ENCODE measurements at regions not wholly inside any gene's neighbourhood (a gene's known extent, or its start where the extent isn't known, plus 50 kb on each side); places are given as distances from the start of the nearest gene placed in this dataset.

DNA sequence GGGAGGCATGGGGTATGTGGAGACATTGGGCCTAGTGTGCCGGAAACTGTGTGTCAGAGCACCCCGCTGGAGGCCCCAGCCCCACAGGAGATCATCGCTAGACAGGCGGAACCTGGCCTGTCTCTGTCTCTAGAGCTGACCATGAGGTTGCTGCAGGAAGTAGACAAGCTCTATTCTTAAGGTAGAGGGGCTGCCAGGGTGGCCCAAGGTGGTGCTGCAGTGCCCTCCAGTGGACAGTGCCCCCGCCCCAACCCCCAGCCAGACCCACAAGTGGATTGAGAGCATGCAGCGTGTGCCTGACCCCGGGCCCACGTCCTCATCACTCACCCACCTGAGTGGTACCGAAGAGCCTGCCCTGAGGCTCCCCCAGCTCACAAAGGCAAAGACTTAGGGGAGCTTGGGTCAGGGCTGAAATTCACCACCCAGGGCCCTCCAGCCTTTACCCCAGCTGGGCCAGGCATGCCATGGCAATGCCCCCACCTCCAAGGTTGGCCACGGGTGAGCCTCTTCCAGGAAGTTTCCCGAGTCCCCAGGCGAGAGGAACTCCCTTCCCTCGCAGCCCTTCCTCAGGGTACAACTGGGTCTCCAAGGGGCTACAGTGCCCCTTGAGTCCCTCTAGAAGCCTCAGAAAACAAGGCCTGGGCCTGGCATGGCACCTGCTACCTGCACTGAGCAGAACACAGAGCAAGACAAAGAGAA, 155.0 kb downstream of the TTC32 start:
- Histone ChIP-seq H3K36me3 (ENCODE audit: control insufficient read depth in 4 of 4, insufficient read depth in 4 of 4, low read length in 3 of 4) (no peaks in the 10 kb centered on the region), H3K4me1 (ENCODE audit: control extremely low read depth in 1 of 4, control insufficient read depth in 4 of 4, insufficient read depth in 4 of 4, low read length in 3 of 4) (no peaks in the 10 kb centered on the region), H3K9me3 (ENCODE audit: control extremely low read depth in 1 of 5, control insufficient read depth in 4 of 5, insufficient read depth in 2 of 5, low read depth in 1 of 5, low read length in 4 of 5) (no peaks in the 10 kb centered on the region), H3K27ac (ENCODE audit: insufficient read depth in 1 of 2, low read depth in 1 of 2, low read length in 2 of 2, poor library complexity in 1 of 2, severe bottlenecking in 2 of 2) (no peak overlapping the region), H3K4me3 (ENCODE audit: control insufficient read depth in 1 of 7, extremely low read depth in 1 of 7, insufficient read depth in 4 of 7, low read depth in 2 of 7, low read length in 6 of 7) (no peak overlapping the region), H3K27me3 (replicated peaks in 2 of 5; ENCODE audit: control insufficient read depth in 4 of 5, insufficient read depth in 5 of 5, low read length in 4 of 5) (peaks cover 0 to 7% (median 0%) of the 10 kb centered on the region in 5 experiments)
- WGBS (ENCODE audit: insufficient coverage) = 89% methylated on average over 13 of the region's 13 CpGs
- ChIA-PET CTCF (no interaction called here), POLR2A (no interaction called here)
- DNase-seq = peak in 2 of 3 donors; percentile 1 to 10

DNA sequence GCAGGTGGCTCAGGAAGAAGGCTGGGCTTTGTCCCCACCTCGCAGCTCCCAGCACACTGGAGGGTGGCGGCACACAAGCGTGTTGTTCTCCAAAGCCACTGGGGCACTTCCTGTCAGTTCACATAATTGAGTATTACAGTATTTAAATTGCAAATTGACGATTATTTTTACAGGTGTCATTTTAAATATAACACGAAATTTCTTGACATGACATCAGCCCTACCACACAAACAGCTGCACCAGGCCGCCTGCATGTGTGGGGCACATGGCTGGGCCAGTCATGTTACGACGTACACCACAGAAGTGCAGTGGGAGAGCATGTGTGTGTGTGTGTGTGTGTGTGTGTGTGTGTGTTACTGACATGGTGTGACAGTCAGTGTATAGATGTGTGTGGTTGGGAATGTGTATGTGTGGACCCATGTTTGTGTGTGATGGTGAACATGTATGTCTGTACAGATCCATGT, 155.6 kb downstream of the TTC32 start:
- Histone ChIP-seq H3K9me3 (ENCODE audit: control extremely low read depth in 1 of 5, control insufficient read depth in 4 of 5, insufficient read depth in 2 of 5, low read depth in 1 of 5, low read length in 4 of 5) (peaks cover 0 to 1% (median 0%) of the 10 kb centered on the region in 5 experiments), H3K27me3 (replicated peaks in 2 of 5; ENCODE audit: control insufficient read depth in 4 of 5, insufficient read depth in 5 of 5, low read length in 4 of 5) (peaks cover 0 to 3% (median 0%) of the 10 kb centered on the region in 5 experiments), H3K27ac (ENCODE audit: insufficient read depth in 1 of 2, low read depth in 1 of 2, low read length in 2 of 2, poor library complexity in 1 of 2, severe bottlenecking in 2 of 2) (no peak overlapping the region), H3K4me1 (ENCODE audit: control extremely low read depth in 1 of 4, control insufficient read depth in 4 of 4, insufficient read depth in 4 of 4, low read length in 3 of 4) (no peaks in the 10 kb centered on the region), H3K36me3 (ENCODE audit: control insufficient read depth in 4 of 4, insufficient read depth in 4 of 4, low read length in 3 of 4) (no peaks in the 10 kb centered on the region), H3K4me3 (ENCODE audit: control insufficient read depth in 1 of 7, extremely low read depth in 1 of 7, insufficient read depth in 4 of 7, low read depth in 2 of 7, low read length in 6 of 7) (no peak overlapping the region)
- ChIA-PET CTCF (no interaction called here), POLR2A (no interaction called here)
- WGBS (ENCODE audit: insufficient coverage) = 92% methylated on average over 4 of the region's 8 CpGs
- no peak for DNase-seq

DNA sequence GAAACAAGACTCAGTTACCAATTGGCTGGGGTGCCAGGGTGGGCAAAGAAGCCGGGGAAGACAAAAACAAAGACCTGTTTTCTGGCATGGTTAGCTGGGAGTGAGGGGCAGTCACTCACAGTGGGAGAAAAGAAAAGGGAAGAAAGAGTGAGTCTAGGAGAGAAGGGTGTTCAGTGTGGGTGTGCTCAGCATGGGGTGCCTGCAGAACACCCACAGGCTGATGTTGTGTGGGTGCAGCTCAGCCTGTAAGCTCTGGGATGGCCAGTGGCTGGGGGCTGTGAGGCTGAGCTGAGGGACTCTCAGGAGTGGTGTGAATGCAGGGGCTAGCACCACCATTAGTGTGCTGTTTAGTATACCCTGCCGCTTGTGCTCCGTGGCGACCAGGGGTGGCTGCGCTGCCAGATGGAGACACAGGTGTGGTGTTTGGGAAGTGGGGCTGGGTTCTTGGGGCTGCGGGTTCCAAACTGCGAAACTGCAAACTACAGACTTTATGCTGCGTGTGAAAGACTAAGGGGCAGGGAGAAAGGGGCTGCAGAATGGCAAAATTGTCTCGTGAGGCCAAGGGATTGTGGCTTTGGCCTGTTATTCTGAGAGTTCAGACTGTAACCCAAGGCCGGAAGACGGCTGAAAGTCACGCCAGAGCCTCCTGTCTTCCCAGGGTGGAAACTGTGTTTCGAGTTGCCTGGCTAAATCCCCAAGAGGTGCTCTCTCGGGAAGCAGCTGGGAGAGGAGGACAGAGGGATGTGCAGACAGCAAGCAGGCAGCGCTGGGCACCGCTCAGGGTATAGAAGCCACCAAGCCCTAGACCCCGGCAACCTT, 156.3 kb downstream of the TTC32 start:
- WGBS (ENCODE audit: insufficient coverage) = 94% methylated on average over 16 of the region's 17 CpGs
- no peak for DNase-seq
- no peak overlapping the region for H3K27ac ChIP-seq (ENCODE audit: insufficient read depth in 1 of 2, low read depth in 1 of 2, low read length in 2 of 2, poor library complexity in 1 of 2, severe bottlenecking in 2 of 2)
- POLR2A ChIA-PET = no interaction called here
- peaks cover 0 to 2% (median 0%) of the 10 kb centered on the region in 5 experiments for H3K9me3 ChIP-seq (ENCODE audit: control extremely low read depth in 1 of 5, control insufficient read depth in 4 of 5, insufficient read depth in 2 of 5, low read depth in 1 of 5, low read length in 4 of 5)
- H3K36me3 ChIP-seq (ENCODE audit: control insufficient read depth in 4 of 4, insufficient read depth in 4 of 4, low read length in 3 of 4) = no peaks in the 10 kb centered on the region
- H3K27me3 ChIP-seq (replicated peaks in 2 of 5; ENCODE audit: control insufficient read depth in 4 of 5, insufficient read depth in 5 of 5, low read length in 4 of 5) = peaks cover 0 to 2% (median 0%) of the 10 kb centered on the region in 5 experiments
- no peak overlapping the region for H3K4me3 ChIP-seq (ENCODE audit: control insufficient read depth in 1 of 7, extremely low read depth in 1 of 7, insufficient read depth in 4 of 7, low read depth in 2 of 7, low read length in 6 of 7)
- CTCF ChIA-PET = no interaction called here
- no peaks in the 10 kb centered on the region for H3K4me1 ChIP-seq (ENCODE audit: control extremely low read depth in 1 of 4, control insufficient read depth in 4 of 4, insufficient read depth in 4 of 4, low read length in 3 of 4)

DNA sequence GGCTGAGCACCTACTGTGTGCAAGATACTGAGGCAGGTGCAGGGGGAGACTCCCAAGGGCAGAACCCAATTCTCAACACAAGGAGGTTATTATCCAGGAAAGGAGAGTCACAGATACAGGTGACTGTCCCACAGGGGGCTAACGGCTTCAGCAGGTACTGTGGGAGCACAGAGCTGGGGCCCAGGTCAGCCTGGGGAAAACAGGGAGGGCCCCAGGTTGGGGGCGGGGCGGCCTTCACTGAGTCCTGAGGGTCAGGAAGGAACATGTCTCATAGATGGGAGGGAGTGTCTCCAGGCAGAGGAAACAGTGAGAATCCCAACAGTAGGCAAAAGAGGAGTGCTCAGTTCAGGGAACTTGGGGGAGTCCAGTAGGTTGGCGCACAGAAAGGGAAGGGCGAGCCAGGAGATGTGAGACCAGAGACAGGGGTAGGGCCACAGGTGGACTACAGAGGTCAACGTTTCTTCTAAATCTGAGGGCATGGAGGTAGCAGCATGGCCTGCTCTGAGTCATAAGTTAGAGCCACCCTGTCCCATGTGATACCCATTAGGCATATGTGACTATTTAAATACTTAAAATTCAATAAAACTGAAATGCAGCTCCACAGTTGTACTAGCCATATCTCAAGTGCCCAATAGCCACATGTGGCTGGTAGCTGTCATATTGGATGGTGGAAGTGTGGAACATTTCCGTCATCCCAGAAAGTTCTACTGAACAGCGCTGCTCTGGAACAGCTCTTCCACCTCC, 157.2 kb downstream of the TTC32 start:
- H3K27me3 ChIP-seq (replicated peaks in 2 of 5; ENCODE audit: control insufficient read depth in 4 of 5, insufficient read depth in 5 of 5, low read length in 4 of 5) = no peaks in the 10 kb centered on the region
- no peak overlapping the region for H3K4me3 ChIP-seq (ENCODE audit: control insufficient read depth in 1 of 7, extremely low read depth in 1 of 7, insufficient read depth in 4 of 7, low read depth in 2 of 7, low read length in 6 of 7)
- no peaks in the 10 kb centered on the region for H3K4me1 ChIP-seq (ENCODE audit: control extremely low read depth in 1 of 4, control insufficient read depth in 4 of 4, insufficient read depth in 4 of 4, low read length in 3 of 4)
- peaks cover 0 to 2% (median 0%) of the 10 kb centered on the region in 5 experiments for H3K9me3 ChIP-seq (ENCODE audit: control extremely low read depth in 1 of 5, control insufficient read depth in 4 of 5, insufficient read depth in 2 of 5, low read depth in 1 of 5, low read length in 4 of 5)
- no peak for DNase-seq
- CTCF ChIA-PET = no interaction called here
- no peaks in the 10 kb centered on the region for H3K36me3 ChIP-seq (ENCODE audit: control insufficient read depth in 4 of 4, insufficient read depth in 4 of 4, low read length in 3 of 4)
- no peak overlapping the region for H3K27ac ChIP-seq (ENCODE audit: insufficient read depth in 1 of 2, low read depth in 1 of 2, low read length in 2 of 2, poor library complexity in 1 of 2, severe bottlenecking in 2 of 2)
- POLR2A ChIA-PET = no interaction called here
- WGBS (ENCODE audit: insufficient coverage) = 97% methylated on average over 7 of the region's 8 CpGs

DNA sequence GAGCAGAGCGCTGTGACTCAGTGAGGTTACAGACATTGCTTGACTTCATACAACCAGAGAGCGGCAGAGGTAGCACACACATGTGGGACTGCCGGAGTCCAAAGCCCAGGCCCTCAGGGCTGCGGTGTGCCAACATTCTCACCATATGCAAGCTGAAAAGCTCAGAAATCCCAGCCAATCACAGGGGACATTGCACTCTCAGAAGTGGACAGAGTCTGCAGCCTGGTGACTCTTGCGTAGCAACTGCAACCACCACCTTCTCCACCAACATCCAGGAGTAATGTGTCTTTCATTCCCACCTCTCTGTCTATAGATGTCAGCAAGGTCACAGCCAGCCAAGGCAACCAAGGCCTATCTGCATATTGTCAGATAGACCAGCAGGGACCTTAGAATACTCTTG, 158.1 kb downstream of the TTC32 start:
- CTCF ChIA-PET = no interaction called here
- H3K36me3 ChIP-seq (ENCODE audit: control insufficient read depth in 4 of 4, insufficient read depth in 4 of 4, low read length in 3 of 4) = no peaks in the 10 kb centered on the region
- H3K27ac ChIP-seq (ENCODE audit: insufficient read depth in 1 of 2, low read depth in 1 of 2, low read length in 2 of 2, poor library complexity in 1 of 2, severe bottlenecking in 2 of 2) = no peak overlapping the region
- H3K27me3 ChIP-seq (replicated peaks in 2 of 5; ENCODE audit: control insufficient read depth in 4 of 5, insufficient read depth in 5 of 5, low read length in 4 of 5) = no peaks in the 10 kb centered on the region
- H3K4me1 ChIP-seq (ENCODE audit: control extremely low read depth in 1 of 4, control insufficient read depth in 4 of 4, insufficient read depth in 4 of 4, low read length in 3 of 4) = no peaks in the 10 kb centered on the region
- no peak for DNase-seq
- no peak overlapping the region for H3K4me3 ChIP-seq (ENCODE audit: control insufficient read depth in 1 of 7, extremely low read depth in 1 of 7, insufficient read depth in 4 of 7, low read depth in 2 of 7, low read length in 6 of 7)
- POLR2A ChIA-PET = no interaction called here
- 91% methylated on average over 4 of the region's 5 CpGs for WGBS (ENCODE audit: insufficient coverage)
- H3K9me3 ChIP-seq (ENCODE audit: control extremely low read depth in 1 of 5, control insufficient read depth in 4 of 5, insufficient read depth in 2 of 5, low read depth in 1 of 5, low read length in 4 of 5) = peaks cover 0 to 2% (median 0%) of the 10 kb centered on the region in 5 experiments

DNA sequence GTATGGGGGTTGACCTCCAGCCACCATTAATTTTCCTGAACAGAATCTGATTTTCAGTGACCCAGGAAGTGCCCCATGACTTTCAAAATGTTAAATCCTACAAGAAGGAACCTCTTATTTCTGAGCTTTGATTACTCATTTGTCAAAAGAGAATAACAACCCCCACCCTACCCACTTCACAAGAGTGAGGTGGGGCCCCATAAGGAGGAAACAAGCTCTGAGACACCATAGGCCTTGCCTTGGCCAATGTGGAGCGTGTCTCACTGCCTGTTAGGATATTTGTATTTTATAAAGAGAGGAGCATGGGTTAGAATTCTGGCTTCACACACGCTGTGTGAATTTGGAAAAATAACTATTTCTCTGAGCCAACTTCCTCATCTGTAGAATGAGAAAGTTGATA, 158.9 kb downstream of the TTC32 start:
- no peaks in the 10 kb centered on the region for H3K4me1 ChIP-seq (ENCODE audit: control extremely low read depth in 1 of 4, control insufficient read depth in 4 of 4, insufficient read depth in 4 of 4, low read length in 3 of 4)
- CTCF ChIA-PET = no interaction called here

DNA sequence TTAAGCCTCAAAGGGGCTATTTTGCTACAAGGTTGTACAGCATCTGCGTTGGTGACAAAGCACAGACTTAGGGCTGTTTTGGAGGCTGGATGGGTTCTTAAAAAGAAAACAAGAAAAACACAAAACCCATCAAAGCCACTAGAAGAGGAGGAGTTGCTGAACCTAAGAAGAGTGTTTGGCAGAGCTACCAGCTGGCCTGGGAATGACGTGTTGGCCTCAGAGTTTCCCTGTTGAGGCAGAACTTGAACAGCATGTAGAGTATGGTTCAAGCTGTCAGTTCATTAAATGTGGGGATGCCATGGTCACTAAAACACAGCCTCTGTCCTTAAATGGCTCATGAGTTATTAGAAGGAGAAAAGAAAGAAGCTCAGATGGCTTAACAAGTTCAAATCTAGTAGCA, 162.5 kb downstream of the TTC32 start:
- CTCF ChIA-PET = no interaction called here
- DNase-seq = no peak
- 90% methylated on average over 2 of the region's 2 CpGs for WGBS (ENCODE audit: insufficient coverage)
- Histone ChIP-seq H3K27ac (ENCODE audit: insufficient read depth in 1 of 2, low read depth in 1 of 2, low read length in 2 of 2, poor library complexity in 1 of 2, severe bottlenecking in 2 of 2) (no peak overlapping the region), H3K9me3 (ENCODE audit: control extremely low read depth in 1 of 5, control insufficient read depth in 4 of 5, insufficient read depth in 2 of 5, low read depth in 1 of 5, low read length in 4 of 5) (peaks cover 0 to 2% (median 0%) of the 10 kb centered on the region in 5 experiments), H3K36me3 (ENCODE audit: control insufficient read depth in 4 of 4, insufficient read depth in 4 of 4, low read length in 3 of 4) (no peaks in the 10 kb centered on the region), H3K27me3 (replicated peaks in 2 of 5; ENCODE audit: control insufficient read depth in 4 of 5, insufficient read depth in 5 of 5, low read length in 4 of 5) (no peaks in the 10 kb centered on the region), H3K4me1 (ENCODE audit: control extremely low read depth in 1 of 4, control insufficient read depth in 4 of 4, insufficient read depth in 4 of 4, low read length in 3 of 4) (no peaks in the 10 kb centered on the region), H3K4me3 (ENCODE audit: control insufficient read depth in 1 of 7, extremely low read depth in 1 of 7, insufficient read depth in 4 of 7, low read depth in 2 of 7, low read length in 6 of 7) (no peak overlapping the region)
- POLR2A ChIA-PET = no interaction called here

More for the DNA sequence above, 158.9 kb downstream of the TTC32 start:
- Histone ChIP-seq H3K4me3 (ENCODE audit: control insufficient read depth in 1 of 7, extremely low read depth in 1 of 7, insufficient read depth in 4 of 7, low read depth in 2 of 7, low read length in 6 of 7) (no peak overlapping the region), H3K9me3 (ENCODE audit: control extremely low read depth in 1 of 5, control insufficient read depth in 4 of 5, insufficient read depth in 2 of 5, low read depth in 1 of 5, low read length in 4 of 5) (peaks cover 0 to 2% (median 0%) of the 10 kb centered on the region in 5 experiments), H3K27me3 (replicated peaks in 2 of 5; ENCODE audit: control insufficient read depth in 4 of 5, insufficient read depth in 5 of 5, low read length in 4 of 5) (no peaks in the 10 kb centered on the region), H3K36me3 (ENCODE audit: control insufficient read depth in 4 of 4, insufficient read depth in 4 of 4, low read length in 3 of 4) (no peaks in the 10 kb centered on the region), H3K27ac (ENCODE audit: insufficient read depth in 1 of 2, low read depth in 1 of 2, low read length in 2 of 2, poor library complexity in 1 of 2, severe bottlenecking in 2 of 2) (no peak overlapping the region)
- POLR2A ChIA-PET = no interaction called here
- WGBS (ENCODE audit: insufficient coverage) = no CpG with 5 or more reads among the region's 2 CpGs
- DNase-seq = no peak
